HL-60 (cell line): ENCODE measurements at regions not wholly inside any gene's neighbourhood (a gene's known extent, or its start where the extent isn't known, plus 50 kb on each side); places are given as distances from the start of the nearest gene placed in this dataset.

Experiments
- DNase-seq, 2 experiments: peaks; one replicate each; pipeline ENCODE4 v3.0.0-alpha.2; 2010 to 2020; ENCODE audit warnings: low read depth in 1 of 2, low spot score in 1 of 2
- H3K27ac ChIP-seq: fragments of 250-450 bp; sonication (Bioruptor Pico); replicated peaks from 2 replicates; pipeline ENCODE4 v1.5.1; 2020; ENCODE audit warnings: mild to moderate bottlenecking, moderate library complexity
- H3K27me3 ChIP-seq: fragments of 250-450 bp; sonication (Bioruptor Pico); 2 replicates; pipeline ENCODE4 v1.5.1; 2021; ENCODE audit warnings: mild to moderate bottlenecking, moderate library complexity; ENCODE audit not compliant: insufficient read depth, poor library complexity, severe bottlenecking
- H3K4me3 ChIP-seq: replicated peaks from 2 replicates; pipeline ENCODE4 v1.5.1; 2011; ENCODE audit warnings: mild to moderate bottlenecking, control low read depth, low read length; ENCODE audit not compliant: insufficient read depth
- CTCF ChIP-seq: IDR thresholded peaks from one replicate; pipeline ENCODE4 v1.5.1; 2011; ENCODE audit warnings: low read length, control low read depth, inconsistent platforms; ENCODE audit not compliant: insufficient read depth
- GABPA ChIP-seq: IDR thresholded peaks from 2 replicates; pipeline ENCODE4 v1.6.1; 2012; ENCODE audit warnings: low read depth
- POLR2AphosphoS5 ChIP-seq: IDR thresholded peaks from 2 replicates; pipeline ENCODE4 v1.6.1; 2012; ENCODE audit warnings: low read depth
- SPI1 ChIP-seq: IDR thresholded peaks from 2 replicates; pipeline ENCODE4 v1.6.1; 2012; ENCODE audit warnings: low read depth, mild to moderate bottlenecking, borderline replicate concordance
- TF ChIP-seq, protein P1 (sequence below): IDR thresholded peaks from 2 replicates; pipeline ENCODE4 v1.6.1; 2012; ENCODE audit warnings: low read depth; ENCODE audit not compliant: insufficient replicate concordance

DNA sequence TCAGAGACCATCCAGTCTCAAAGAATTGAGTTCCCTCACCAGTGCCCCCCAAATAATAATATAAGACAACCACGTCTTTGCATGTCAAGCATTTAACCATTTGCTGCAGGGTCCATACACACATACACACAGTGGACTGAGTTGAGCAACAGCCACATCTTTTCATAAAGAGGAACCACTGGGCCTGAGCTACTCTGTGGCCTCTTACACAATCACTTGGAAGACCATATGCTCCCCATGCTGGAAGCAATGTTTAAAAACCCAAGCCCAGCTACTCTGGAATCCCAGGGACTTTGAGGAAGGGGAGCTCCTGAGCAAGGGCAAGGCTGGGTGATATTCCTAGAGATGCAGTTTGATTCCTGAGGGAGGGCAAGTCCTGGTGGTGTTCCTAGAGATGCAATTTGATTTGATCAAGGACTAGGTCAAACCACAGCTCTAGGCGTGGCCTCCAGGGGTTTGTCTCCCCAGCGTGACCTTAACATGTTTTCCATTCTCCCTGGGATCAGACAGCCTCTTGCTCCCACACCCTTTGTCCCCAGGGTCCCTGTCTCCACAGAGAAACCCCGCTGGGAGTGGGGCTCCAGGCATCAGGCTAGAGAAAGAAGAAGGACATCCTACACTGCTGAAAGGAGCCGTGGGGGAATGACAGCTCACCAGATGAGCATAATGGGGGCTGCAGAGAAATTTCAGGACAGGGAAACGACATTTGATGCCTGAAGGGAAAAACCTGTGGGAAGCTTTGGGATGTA is 376.2 kb upstream of the MGMT start:
- TF ChIP-seq POLR2AphosphoS5 (no peak), GABPA (no peak), SPI1 (peak; percentile 61; the same call in 1 of the 2 replicates), CTCF (no peak)
- TF ChIP-seq, protein P1, sequence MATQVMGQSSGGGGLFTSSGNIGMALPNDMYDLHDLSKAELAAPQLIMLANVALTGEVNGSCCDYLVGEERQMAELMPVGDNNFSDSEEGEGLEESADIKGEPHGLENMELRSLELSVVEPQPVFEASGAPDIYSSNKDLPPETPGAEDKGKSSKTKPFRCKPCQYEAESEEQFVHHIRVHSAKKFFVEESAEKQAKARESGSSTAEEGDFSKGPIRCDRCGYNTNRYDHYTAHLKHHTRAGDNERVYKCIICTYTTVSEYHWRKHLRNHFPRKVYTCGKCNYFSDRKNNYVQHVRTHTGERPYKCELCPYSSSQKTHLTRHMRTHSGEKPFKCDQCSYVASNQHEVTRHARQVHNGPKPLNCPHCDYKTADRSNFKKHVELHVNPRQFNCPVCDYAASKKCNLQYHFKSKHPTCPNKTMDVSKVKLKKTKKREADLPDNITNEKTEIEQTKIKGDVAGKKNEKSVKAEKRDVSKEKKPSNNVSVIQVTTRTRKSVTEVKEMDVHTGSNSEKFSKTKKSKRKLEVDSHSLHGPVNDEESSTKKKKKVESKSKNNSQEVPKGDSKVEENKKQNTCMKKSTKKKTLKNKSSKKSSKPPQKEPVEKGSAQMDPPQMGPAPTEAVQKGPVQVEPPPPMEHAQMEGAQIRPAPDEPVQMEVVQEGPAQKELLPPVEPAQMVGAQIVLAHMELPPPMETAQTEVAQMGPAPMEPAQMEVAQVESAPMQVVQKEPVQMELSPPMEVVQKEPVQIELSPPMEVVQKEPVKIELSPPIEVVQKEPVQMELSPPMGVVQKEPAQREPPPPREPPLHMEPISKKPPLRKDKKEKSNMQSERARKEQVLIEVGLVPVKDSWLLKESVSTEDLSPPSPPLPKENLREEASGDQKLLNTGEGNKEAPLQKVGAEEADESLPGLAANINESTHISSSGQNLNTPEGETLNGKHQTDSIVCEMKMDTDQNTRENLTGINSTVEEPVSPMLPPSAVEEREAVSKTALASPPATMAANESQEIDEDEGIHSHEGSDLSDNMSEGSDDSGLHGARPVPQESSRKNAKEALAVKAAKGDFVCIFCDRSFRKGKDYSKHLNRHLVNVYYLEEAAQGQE = no peak
- Histone ChIP-seq H3K4me3 (no peak overlapping the region), H3K27me3 (no peaks in the 10 kb centered on the region), H3K27ac (no peak overlapping the region)
- DNase-seq = peak; percentile 24 to 75

- no peaks in the 10 kb centered on the region for H3K27me3 ChIP-seq
- no peak for TF ChIP-seq POLR2AphosphoS5
- TF ChIP-seq SPI1 = no peak
- TF ChIP-seq, protein P1 = no peak
- no peak for TF ChIP-seq CTCF
- TF ChIP-seq GABPA = no peak
- DNase-seq = no peak
- H3K27ac ChIP-seq = no peak overlapping the region
- no peak overlapping the region for H3K4me3 ChIP-seq
Measured at GRCh38 chr10:129093641-129094040, 373.4 kb upstream of the MGMT start.

DNA sequence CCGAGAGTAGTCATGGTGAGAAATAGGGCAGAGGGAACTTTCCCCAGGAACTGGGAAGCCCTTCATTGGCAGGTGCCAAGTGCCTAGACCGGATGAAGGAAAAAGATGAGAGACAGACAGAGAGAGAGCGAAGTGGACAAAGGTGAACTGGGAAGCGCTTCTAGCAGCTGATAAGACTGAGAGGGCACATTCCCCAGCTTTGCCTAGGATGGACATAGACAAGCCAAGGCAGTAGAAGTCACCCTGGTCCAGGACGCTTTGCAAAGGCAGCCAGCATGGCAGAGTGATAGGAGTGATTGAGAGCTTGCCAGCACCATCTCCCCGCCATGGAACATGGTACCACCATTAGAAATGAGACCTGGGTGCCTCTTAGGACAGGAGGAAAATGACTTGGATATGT is 372.8 kb upstream of the MGMT start:
- H3K4me3 ChIP-seq = no peak overlapping the region
- H3K27me3 ChIP-seq = no peaks in the 10 kb centered on the region
- no peak for TF ChIP-seq POLR2AphosphoS5
- TF ChIP-seq GABPA = no peak
- TF ChIP-seq SPI1 = no peak
- no peak overlapping the region for H3K27ac ChIP-seq
- no peak for DNase-seq

DNA sequence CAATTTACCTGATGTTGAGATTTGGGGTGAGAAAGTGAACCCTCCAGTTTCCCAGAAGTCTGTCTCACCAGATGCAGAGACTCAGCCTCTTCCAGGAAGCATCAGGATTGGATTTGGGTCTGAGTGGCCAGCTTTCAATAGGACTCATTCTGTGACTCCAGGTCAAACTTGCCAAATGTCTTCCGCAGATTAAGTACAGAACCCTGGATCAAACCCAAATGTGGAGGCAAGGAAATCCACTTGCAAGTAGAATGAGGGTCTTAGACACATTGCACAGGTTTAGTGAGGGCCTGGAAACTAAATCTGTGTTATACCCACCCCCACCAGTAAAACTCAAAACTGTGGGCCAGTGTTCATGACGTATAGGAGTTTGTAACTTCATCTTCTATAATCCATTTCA is 372.2 kb upstream of the MGMT start:
- Histone ChIP-seq H3K4me3 (no peak overlapping the region), H3K27me3 (no peaks in the 10 kb centered on the region), H3K27ac (no peak overlapping the region)
- TF ChIP-seq POLR2AphosphoS5 = no peak
- TF ChIP-seq, protein P1 = no peak
- no peak for TF ChIP-seq CTCF
- no peak for TF ChIP-seq SPI1
- no peak for TF ChIP-seq GABPA
- DNase-seq = no peak
